ENCODE measurements at regions not wholly inside any gene's neighbourhood (a gene's known extent, or its start where the extent isn't known, plus 50 kb on each side); places are given as distances from the start of the nearest gene placed in this dataset.
A peak's percentile ranks its signal among the peaks of the same experiment; 100 is the strongest.

DNA sequence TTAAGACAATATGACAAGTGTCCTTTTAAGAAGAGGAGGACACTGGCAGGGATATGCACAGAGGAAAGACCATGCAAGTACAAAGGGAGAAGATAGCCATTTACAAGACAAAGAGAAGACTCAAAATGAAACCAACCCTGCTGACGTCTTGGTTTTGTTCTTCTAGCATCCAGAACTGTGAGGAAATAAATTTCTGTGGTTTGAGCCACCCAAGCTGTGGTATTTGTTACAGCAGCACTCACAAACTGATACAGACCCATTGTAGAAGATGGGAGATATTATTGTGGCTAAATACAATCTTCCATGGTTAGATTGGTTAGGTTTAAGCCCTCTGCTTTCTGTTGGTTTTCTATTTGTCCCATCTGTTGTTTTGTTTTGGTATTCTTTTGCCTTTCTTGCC, 88.6 kb upstream of the SLC35F1 start:
- Mint-ChIP-seq H3K27me3 (ENCODE audit: low read depth) (no peaks in the 10 kb centered on the region), H3K9me3 (peaks cover 25% of the 10 kb centered on the region), H3K4me1 (peaks cover 2% of the 10 kb centered on the region; the same call in 1 of the 2 replicates), H3K27ac (no peak overlapping the region), H3K4me3 (no peak overlapping the region), H3K36me3 (peaks cover 5% of the 10 kb centered on the region; the same call in 1 of the 2 replicates)
- POLR2A ChIA-PET: no interaction called here
- no peak for ATAC-seq
- CTCF ChIA-PET: no interaction called here
- TF ChIP-seq ZNF416 (CRISPR knock-in tag; IDR thresholded peaks at IDR 0.05) (no peak), NFE2L1 (CRISPR knock-in tag; IDR thresholded peaks at IDR 0.05) (no peak), RORB (CRISPR knock-in tag; IDR thresholded peaks at IDR 0.05) (no peak), ZNF219 (CRISPR knock-in tag; IDR thresholded peaks at IDR 0.05; ENCODE audit: borderline replicate concordance) (no peak), MXD4 (CRISPR knock-in tag; IDR thresholded peaks at IDR 0.05; ENCODE audit: borderline replicate concordance) (no peak)
- TF ChIP-seq, protein P1, sequence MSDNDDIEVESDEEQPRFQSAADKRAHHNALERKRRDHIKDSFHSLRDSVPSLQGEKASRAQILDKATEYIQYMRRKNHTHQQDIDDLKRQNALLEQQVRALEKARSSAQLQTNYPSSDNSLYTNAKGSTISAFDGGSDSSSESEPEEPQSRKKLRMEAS (CRISPR knock-in tag; IDR thresholded peaks at IDR 0.05): no peak
- TF ChIP-seq, protein P2, sequence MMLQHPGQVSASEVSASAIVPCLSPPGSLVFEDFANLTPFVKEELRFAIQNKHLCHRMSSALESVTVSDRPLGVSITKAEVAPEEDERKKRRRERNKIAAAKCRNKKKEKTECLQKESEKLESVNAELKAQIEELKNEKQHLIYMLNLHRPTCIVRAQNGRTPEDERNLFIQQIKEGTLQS (CRISPR knock-in tag; conservative IDR thresholded peaks at IDR 0.05): no peak
- TF ChIP-seq, protein P3, sequence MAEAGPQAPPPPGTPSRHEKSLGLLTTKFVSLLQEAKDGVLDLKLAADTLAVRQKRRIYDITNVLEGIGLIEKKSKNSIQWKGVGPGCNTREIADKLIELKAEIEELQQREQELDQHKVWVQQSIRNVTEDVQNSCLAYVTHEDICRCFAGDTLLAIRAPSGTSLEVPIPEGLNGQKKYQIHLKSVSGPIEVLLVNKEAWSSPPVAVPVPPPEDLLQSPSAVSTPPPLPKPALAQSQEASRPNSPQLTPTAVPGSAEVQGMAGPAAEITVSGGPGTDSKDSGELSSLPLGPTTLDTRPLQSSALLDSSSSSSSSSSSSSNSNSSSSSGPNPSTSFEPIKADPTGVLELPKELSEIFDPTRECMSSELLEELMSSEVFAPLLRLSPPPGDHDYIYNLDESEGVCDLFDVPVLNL (CRISPR knock-in tag; IDR thresholded peaks at IDR 0.05; ENCODE audit: borderline replicate concordance, low read depth): no peak
- TF ChIP-seq, protein P4, sequence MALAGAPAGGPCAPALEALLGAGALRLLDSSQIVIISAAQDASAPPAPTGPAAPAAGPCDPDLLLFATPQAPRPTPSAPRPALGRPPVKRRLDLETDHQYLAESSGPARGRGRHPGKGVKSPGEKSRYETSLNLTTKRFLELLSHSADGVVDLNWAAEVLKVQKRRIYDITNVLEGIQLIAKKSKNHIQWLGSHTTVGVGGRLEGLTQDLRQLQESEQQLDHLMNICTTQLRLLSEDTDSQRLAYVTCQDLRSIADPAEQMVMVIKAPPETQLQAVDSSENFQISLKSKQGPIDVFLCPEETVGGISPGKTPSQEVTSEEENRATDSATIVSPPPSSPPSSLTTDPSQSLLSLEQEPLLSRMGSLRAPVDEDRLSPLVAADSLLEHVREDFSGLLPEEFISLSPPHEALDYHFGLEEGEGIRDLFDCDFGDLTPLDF (CRISPR knock-in tag; IDR thresholded peaks at IDR 0.05): no peak
- no peak for DNase-seq (ENCODE audit: low spot score)

DNA sequence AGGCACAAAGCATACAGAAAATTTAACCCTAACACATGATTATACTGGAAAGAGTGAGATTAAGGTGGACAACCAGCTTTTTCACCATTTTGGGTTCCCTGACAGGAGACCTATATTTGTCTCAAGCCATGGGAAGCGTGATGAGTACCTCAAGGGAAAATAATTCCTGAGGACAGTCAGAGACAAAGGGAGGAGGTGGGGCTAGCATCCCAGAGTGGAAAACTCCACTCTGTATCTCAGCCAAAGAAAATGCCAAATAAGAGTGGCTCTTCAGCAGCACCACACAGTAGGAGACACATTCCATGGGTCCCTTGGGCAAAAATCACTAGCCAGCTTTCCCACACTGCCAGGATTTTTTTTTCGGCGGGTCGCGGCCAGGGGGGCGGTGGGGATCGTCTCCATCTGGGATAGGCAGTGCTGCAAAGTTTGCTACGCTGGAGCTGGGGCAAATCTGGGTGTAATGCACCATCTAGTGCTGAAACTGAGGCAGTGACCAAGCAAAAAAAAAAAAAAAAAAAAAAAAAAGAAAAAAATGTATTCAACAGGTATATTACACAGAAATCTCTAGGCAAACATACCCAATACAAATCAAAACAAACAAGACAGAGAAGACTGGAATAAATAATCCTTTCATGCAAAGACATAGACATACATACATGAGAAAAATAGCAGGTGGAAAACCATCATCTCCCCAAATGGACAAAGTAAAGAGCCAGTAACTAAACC, 77.3 kb upstream of the SLC35F1 start:
- CTCF ChIA-PET: interaction anchor here (0.6 to 2.5 kb wide), 12 partner anchors 11 to 559 kb away, joined by 3 to 10 read pairs (median 5); no protein-coding TSS in a partner anchor
- peaks cover 14% of the 10 kb centered on the region for H3K9me3 Mint-ChIP-seq
- ATAC-seq (peak; percentile 99), DNase-seq (ENCODE audit: low spot score) (peak; percentile 70)
- TF ChIP-seq, protein P5, sequence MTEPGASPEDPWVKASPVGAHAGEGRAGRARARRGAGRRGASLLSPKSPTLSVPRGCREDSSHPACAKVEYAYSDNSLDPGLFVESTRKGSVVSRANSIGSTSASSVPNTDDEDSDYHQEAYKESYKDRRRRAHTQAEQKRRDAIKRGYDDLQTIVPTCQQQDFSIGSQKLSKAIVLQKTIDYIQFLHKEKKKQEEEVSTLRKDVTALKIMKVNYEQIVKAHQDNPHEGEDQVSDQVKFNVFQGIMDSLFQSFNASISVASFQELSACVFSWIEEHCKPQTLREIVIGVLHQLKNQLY (CRISPR knock-in tag; IDR thresholded peaks at IDR 0.05): no peak
- TF ChIP-seq, protein P6, sequence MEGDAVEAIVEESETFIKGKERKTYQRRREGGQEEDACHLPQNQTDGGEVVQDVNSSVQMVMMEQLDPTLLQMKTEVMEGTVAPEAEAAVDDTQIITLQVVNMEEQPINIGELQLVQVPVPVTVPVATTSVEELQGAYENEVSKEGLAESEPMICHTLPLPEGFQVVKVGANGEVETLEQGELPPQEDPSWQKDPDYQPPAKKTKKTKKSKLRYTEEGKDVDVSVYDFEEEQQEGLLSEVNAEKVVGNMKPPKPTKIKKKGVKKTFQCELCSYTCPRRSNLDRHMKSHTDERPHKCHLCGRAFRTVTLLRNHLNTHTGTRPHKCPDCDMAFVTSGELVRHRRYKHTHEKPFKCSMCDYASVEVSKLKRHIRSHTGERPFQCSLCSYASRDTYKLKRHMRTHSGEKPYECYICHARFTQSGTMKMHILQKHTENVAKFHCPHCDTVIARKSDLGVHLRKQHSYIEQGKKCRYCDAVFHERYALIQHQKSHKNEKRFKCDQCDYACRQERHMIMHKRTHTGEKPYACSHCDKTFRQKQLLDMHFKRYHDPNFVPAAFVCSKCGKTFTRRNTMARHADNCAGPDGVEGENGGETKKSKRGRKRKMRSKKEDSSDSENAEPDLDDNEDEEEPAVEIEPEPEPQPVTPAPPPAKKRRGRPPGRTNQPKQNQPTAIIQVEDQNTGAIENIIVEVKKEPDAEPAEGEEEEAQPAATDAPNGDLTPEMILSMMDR (IDR thresholded peaks at IDR 0.05): peak; percentile 47
- no peaks in the 10 kb centered on the region for H3K27me3 Mint-ChIP-seq (ENCODE audit: low read depth)
- no peaks in the 10 kb centered on the region for H3K36me3 Mint-ChIP-seq
- POLR2A ChIA-PET: no interaction called here
- H3K4me3 Mint-ChIP-seq: peak overlapping the region; percentile 76
- no peak overlapping the region for H3K27ac Mint-ChIP-seq
- H3K4me1 Mint-ChIP-seq: peaks cover 17% of the 10 kb centered on the region

DNA sequence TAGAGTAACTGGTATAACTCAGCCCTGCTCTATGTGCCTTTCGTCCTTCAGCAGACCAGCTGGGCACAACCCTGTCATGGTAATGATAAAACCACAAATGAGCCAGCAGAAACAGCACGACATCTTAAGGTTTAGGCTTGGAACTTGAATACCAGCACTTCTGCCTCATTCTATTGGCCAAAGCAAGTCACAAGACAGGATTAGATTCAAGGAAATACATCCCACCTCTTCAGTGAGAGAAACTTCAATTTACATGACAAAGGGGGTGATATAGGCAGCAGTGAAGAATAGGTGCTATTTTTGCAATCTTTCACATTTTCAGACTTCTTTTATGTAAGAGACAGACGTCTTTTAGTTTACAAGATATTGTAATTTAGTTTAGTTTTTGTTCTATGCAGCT, 69.8 kb upstream of the SLC35F1 start:
- Mint-ChIP-seq H3K27me3 (ENCODE audit: low read depth) (no peaks in the 10 kb centered on the region), H3K27ac (no peak overlapping the region), H3K4me1 (peaks cover 10% of the 10 kb centered on the region), H3K36me3 (no peaks in the 10 kb centered on the region), H3K4me3 (no peak overlapping the region), H3K9me3 (0 out of 2 replicates have a peak, but pooled peaks cover 3% of the 10 kb centered on the region)
- CTCF ChIA-PET: interaction anchor here (0.9 to 1.1 kb wide), 3 partner anchors 61 to 744 kb away, joined by 3 to 4 read pairs (median 3); no protein-coding TSS in a partner anchor
- TF ChIP-seq NFYB (CRISPR knock-in tag; conservative IDR thresholded peaks at IDR 0.05; ENCODE audit: low read depth) (0 out of 2 replicates have a peak, but pooled peaks have one; percentile 20), TP53 (CRISPR knock-in tag; IDR thresholded peaks at IDR 0.05) (no peak; the same call in 1 of the 2 replicates), EMX1 (CRISPR knock-in tag; IDR thresholded peaks at IDR 0.05) (no peak), MXD4 (CRISPR knock-in tag; IDR thresholded peaks at IDR 0.05; ENCODE audit: borderline replicate concordance) (no peak)
- TF ChIP-seq, protein P7, sequence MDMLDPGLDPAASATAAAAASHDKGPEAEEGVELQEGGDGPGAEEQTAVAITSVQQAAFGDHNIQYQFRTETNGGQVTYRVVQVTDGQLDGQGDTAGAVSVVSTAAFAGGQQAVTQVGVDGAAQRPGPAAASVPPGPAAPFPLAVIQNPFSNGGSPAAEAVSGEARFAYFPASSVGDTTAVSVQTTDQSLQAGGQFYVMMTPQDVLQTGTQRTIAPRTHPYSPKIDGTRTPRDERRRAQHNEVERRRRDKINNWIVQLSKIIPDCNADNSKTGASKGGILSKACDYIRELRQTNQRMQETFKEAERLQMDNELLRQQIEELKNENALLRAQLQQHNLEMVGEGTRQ (CRISPR knock-in tag; IDR thresholded peaks at IDR 0.05): peak; percentile 76
- TF ChIP-seq, protein P8, sequence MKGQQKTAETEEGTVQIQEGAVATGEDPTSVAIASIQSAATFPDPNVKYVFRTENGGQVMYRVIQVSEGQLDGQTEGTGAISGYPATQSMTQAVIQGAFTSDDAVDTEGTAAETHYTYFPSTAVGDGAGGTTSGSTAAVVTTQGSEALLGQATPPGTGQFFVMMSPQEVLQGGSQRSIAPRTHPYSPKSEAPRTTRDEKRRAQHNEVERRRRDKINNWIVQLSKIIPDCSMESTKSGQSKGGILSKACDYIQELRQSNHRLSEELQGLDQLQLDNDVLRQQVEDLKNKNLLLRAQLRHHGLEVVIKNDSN (CRISPR knock-in tag; IDR thresholded peaks at IDR 0.05): peak; percentile 67
- TF ChIP-seq, protein P9, sequence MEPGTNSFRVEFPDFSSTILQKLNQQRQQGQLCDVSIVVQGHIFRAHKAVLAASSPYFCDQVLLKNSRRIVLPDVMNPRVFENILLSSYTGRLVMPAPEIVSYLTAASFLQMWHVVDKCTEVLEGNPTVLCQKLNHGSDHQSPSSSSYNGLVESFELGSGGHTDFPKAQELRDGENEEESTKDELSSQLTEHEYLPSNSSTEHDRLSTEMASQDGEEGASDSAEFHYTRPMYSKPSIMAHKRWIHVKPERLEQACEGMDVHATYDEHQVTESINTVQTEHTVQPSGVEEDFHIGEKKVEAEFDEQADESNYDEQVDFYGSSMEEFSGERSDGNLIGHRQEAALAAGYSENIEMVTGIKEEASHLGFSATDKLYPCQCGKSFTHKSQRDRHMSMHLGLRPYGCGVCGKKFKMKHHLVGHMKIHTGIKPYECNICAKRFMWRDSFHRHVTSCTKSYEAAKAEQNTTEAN (CRISPR knock-in tag; IDR thresholded peaks at IDR 0.05): no peak
- TF ChIP-seq, protein P10, sequence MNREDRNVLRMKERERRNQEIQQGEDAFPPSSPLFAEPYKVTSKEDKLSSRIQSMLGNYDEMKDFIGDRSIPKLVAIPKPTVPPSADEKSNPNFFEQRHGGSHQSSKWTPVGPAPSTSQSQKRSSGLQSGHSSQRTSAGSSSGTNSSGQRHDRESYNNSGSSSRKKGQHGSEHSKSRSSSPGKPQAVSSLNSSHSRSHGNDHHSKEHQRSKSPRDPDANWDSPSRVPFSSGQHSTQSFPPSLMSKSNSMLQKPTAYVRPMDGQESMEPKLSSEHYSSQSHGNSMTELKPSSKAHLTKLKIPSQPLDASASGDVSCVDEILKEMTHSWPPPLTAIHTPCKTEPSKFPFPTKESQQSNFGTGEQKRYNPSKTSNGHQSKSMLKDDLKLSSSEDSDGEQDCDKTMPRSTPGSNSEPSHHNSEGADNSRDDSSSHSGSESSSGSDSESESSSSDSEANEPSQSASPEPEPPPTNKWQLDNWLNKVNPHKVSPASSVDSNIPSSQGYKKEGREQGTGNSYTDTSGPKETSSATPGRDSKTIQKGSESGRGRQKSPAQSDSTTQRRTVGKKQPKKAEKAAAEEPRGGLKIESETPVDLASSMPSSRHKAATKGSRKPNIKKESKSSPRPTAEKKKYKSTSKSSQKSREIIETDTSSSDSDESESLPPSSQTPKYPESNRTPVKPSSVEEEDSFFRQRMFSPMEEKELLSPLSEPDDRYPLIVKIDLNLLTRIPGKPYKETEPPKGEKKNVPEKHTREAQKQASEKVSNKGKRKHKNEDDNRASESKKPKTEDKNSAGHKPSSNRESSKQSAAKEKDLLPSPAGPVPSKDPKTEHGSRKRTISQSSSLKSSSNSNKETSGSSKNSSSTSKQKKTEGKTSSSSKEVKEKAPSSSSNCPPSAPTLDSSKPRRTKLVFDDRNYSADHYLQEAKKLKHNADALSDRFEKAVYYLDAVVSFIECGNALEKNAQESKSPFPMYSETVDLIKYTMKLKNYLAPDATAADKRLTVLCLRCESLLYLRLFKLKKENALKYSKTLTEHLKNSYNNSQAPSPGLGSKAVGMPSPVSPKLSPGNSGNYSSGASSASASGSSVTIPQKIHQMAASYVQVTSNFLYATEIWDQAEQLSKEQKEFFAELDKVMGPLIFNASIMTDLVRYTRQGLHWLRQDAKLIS (CRISPR knock-in tag; IDR thresholded peaks at IDR 0.05; ENCODE audit: borderline replicate concordance): no peak
- POLR2A ChIA-PET: no interaction called here
- DNase-seq (ENCODE audit: low spot score): no peak
- ATAC-seq: peak; percentile 81
